ENCODE measurements at regions not wholly inside any gene's neighbourhood (a gene's known extent, or its start where the extent isn't known, plus 50 kb on each side); places are given as distances from the start of the nearest gene placed in this dataset.

GRCh38 chr16:51543971-51544370 is 392.9 kb upstream of the SALL1 start:
- TF ChIP-seq RARB (CRISPR knock-in tag; IDR thresholded peaks at IDR 0.05): no peak
- TF ChIP-seq OSR1 (CRISPR knock-in tag; IDR thresholded peaks at IDR 0.05): no peak
- ATAC-seq: no peak

GRCh38 chr16:51542981-51543815 is 392.1 kb upstream of the SALL1 start:
- no peak for ATAC-seq
- no peak for TF ChIP-seq ISL1 (CRISPR knock-in tag; IDR thresholded peaks at IDR 0.05)
- no peak for TF ChIP-seq CSDC2 (CRISPR knock-in tag; IDR thresholded peaks at IDR 0.05)
- TF ChIP-seq TCF4 (CRISPR knock-in tag; IDR thresholded peaks at IDR 0.05; ENCODE audit: borderline replicate concordance): peak; percentile 66; the same call in 1 of the 2 replicates

GRCh38 chr16:51540259-51540658 is 389.2 kb upstream of the SALL1 start:
- no peak for TF ChIP-seq ESRRG (CRISPR knock-in tag; IDR thresholded peaks at IDR 0.05)
- no peak for TF ChIP-seq ZFP30 (CRISPR knock-in tag; IDR thresholded peaks at IDR 0.05)
- TF ChIP-seq TCF4 (CRISPR knock-in tag; IDR thresholded peaks at IDR 0.05; ENCODE audit: borderline replicate concordance): no peak
- TF ChIP-seq TSHZ2 (CRISPR knock-in tag; IDR thresholded peaks at IDR 0.05): no peak
- no peak for TF ChIP-seq OSR1 (CRISPR knock-in tag; IDR thresholded peaks at IDR 0.05)
- no peak for TF ChIP-seq ISL1 (CRISPR knock-in tag; IDR thresholded peaks at IDR 0.05)
- no peak for TF ChIP-seq SNAI2 (CRISPR knock-in tag; IDR thresholded peaks at IDR 0.05)
- TF ChIP-seq ZNF70 (CRISPR knock-in tag; IDR thresholded peaks at IDR 0.05): no peak
- no peak for TF ChIP-seq TOX (CRISPR knock-in tag; IDR thresholded peaks at IDR 0.05; ENCODE audit: borderline replicate concordance)
- TF ChIP-seq ZNF565 (CRISPR knock-in tag; conservative IDR thresholded peaks at IDR 0.05; ENCODE audit: low read depth): no peak
- TF ChIP-seq ZC3H10 (CRISPR knock-in tag; IDR thresholded peaks at IDR 0.05): no peak
- no peak for TF ChIP-seq ZFP3 (CRISPR knock-in tag; IDR thresholded peaks at IDR 0.05)
- TF ChIP-seq, protein P1, sequence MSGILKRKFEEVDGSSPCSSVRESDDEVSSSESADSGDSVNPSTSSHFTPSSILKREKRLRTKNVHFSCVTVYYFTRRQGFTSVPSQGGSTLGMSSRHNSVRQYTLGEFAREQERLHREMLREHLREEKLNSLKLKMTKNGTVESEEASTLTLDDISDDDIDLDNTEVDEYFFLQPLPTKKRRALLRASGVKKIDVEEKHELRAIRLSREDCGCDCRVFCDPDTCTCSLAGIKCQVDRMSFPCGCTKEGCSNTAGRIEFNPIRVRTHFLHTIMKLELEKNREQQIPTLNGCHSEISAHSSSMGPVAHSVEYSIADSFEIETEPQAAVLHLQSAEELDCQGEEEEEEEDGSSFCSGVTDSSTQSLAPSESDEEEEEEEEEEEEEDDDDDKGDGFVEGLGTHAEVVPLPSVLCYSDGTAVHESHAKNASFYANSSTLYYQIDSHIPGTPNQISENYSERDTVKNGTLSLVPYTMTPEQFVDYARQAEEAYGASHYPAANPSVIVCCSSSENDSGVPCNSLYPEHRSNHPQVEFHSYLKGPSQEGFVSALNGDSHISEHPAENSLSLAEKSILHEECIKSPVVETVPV (CRISPR knock-in tag; IDR thresholded peaks at IDR 0.05): no peak
- no peak for TF ChIP-seq GLIS3 (CRISPR knock-in tag; IDR thresholded peaks at IDR 0.05)
- no peak for TF ChIP-seq RARB (CRISPR knock-in tag; IDR thresholded peaks at IDR 0.05)
- TF ChIP-seq ARNTL (CRISPR knock-in tag; IDR thresholded peaks at IDR 0.05; ENCODE audit: borderline replicate concordance, low read depth): no peak
- TF ChIP-seq, protein P2, sequence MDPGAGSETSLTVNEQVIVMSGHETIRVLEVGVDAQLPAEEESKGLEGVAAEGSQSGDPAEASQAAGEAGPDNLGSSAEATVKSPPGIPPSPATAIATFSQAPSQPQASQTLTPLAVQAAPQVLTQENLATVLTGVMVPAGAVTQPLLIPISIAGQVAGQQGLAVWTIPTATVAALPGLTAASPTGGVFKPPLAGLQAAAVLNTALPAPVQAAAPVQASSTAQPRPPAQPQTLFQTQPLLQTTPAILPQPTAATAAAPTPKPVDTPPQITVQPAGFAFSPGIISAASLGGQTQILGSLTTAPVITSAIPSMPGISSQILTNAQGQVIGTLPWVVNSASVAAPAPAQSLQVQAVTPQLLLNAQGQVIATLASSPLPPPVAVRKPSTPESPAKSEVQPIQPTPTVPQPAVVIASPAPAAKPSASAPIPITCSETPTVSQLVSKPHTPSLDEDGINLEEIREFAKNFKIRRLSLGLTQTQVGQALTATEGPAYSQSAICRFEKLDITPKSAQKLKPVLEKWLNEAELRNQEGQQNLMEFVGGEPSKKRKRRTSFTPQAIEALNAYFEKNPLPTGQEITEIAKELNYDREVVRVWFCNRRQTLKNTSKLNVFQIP (CRISPR knock-in tag; IDR thresholded peaks at IDR 0.05; ENCODE audit: borderline replicate concordance, low read depth): no peak
- TF ChIP-seq, protein P3, sequence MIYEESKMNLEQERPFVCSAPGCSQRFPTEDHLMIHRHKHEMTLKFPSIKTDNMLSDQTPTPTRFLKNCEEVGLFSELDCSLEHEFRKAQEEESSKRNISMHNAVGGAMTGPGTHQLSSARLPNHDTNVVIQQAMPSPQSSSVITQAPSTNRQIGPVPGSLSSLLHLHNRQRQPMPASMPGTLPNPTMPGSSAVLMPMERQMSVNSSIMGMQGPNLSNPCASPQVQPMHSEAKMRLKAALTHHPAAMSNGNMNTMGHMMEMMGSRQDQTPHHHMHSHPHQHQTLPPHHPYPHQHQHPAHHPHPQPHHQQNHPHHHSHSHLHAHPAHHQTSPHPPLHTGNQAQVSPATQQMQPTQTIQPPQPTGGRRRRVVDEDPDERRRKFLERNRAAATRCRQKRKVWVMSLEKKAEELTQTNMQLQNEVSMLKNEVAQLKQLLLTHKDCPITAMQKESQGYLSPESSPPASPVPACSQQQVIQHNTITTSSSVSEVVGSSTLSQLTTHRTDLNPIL (CRISPR knock-in tag; IDR thresholded peaks at IDR 0.05; ENCODE audit: low read depth): no peak
- no peak for TF ChIP-seq CSDC2 (CRISPR knock-in tag; IDR thresholded peaks at IDR 0.05)
- TF ChIP-seq, protein P4, sequence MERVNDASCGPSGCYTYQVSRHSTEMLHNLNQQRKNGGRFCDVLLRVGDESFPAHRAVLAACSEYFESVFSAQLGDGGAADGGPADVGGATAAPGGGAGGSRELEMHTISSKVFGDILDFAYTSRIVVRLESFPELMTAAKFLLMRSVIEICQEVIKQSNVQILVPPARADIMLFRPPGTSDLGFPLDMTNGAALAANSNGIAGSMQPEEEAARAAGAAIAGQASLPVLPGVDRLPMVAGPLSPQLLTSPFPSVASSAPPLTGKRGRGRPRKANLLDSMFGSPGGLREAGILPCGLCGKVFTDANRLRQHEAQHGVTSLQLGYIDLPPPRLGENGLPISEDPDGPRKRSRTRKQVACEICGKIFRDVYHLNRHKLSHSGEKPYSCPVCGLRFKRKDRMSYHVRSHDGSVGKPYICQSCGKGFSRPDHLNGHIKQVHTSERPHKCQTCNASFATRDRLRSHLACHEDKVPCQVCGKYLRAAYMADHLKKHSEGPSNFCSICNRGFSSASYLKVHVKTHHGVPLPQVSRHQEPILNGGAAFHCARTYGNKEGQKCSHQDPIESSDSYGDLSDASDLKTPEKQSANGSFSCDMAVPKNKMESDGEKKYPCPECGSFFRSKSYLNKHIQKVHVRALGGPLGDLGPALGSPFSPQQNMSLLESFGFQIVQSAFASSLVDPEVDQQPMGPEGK (CRISPR knock-in tag; IDR thresholded peaks at IDR 0.05; ENCODE audit: borderline replicate concordance): no peak
- peak; percentile 52 for ATAC-seq
